ENCODE measurements at regions not wholly inside any gene's neighbourhood (a gene's known extent, or its start where the extent isn't known, plus 50 kb on each side); places are given as distances from the start of the nearest gene placed in this dataset.

- Histone ChIP-seq H4K20me1 (ENCODE audit: insufficient read depth, low read length) (no peaks in the 10 kb centered on the region; the same call in 1 of the 2 replicates), H3K9me3 (ENCODE audit: low read length) (no peaks in the 10 kb centered on the region), H3K4me3 (replicated peaks in 1 of 3; ENCODE audit: insufficient read depth in 1 of 3, low read depth in 2 of 3, low read length in 3 of 3) (no peak overlapping the region), H3K27ac (ENCODE audit: extremely low read length, insufficient read depth, low read length) (no peak overlapping the region), H3K36me3 (replicated peaks in 1 of 2; ENCODE audit: control insufficient read depth in 1 of 2, insufficient read depth in 2 of 2, low read length in 2 of 2) (peaks cover 0 to 5% of the 10 kb centered on the region in 2 experiments; a peak in 2 of 5 replicates), H2AFZ (ENCODE audit: low read length) (no peak overlapping the region), H3K9ac (ENCODE audit: insufficient read depth, low read depth, low read length) (no peak overlapping the region), H3K4me1 (ENCODE audit: insufficient read depth, low read length) (no peaks in the 10 kb centered on the region), H3K79me2 (ENCODE audit: insufficient read depth, low read length) (no peaks in the 10 kb centered on the region), H3K27me3 (ENCODE audit: control insufficient read depth in 1 of 2, insufficient read depth in 2 of 2, low read length in 2 of 2) (no peaks in the 10 kb centered on the region), H3K4me2 (ENCODE audit: low read depth, low read length) (no peak overlapping the region)
- DNase-seq (ENCODE audit: low spot score) (no peak), ATAC-seq (no peak), FAIRE-seq (no peak)
- CTCF ChIA-PET (ENCODE audit: low intra/inter-chr PET ratio, low total read pairs), result no interaction called here
- POLR2A ChIA-PET, result no interaction called here
- 95% methylated on average over 4 of the region's 4 CpGs for WGBS (ENCODE audit: low lambda C conversion rate)
- intact Hi-C loops (cut with micrococcal nuclease; ENCODE audit: unreplicated experiment) (no loop called here), in situ Hi-C loops (cut with HindIII; ENCODE audit: extremely low pct_ligation_motif_present, low pct_unique_long_range_greater_than_20kb) (no loop called here)
- TF ChIP-seq ZNF670 (CRISPR knock-in tag; IDR thresholded peaks at IDR 0.05; ENCODE audit: borderline replicate concordance) (no peak), NKX3-1 (CRISPR knock-in tag; IDR thresholded peaks at IDR 0.05) (no peak), ZNF552 (CRISPR knock-in tag; IDR thresholded peaks at IDR 0.05; ENCODE audit: borderline replicate concordance) (no peak), ZXDC (CRISPR knock-in tag; IDR thresholded peaks at IDR 0.05) (no peak), KAT7 (CRISPR knock-in tag; IDR thresholded peaks at IDR 0.05; ENCODE audit: borderline replicate concordance) (no peak), JUN (CRISPR knock-in tag; IDR thresholded peaks at IDR 0.05) (no peak), ZNF7 (CRISPR knock-in tag; IDR thresholded peaks at IDR 0.05) (no peak), SP1 (IDR thresholded peaks at IDR 0.05) (no peak), SP1 (CRISPR knock-in tag; IDR thresholded peaks at IDR 0.05) (no peak), GATA4 (IDR thresholded peaks at IDR 0.05; ENCODE audit: borderline replicate concordance, low read depth) (no peak), RNF2 (conservative IDR thresholded peaks at IDR 0.05; ENCODE audit: low read depth) (no peak)
- no TSS peak for BruUV-seq (replicated peaks)
These were observed 126.4 kb downstream of the OPN5 start for GRCh38 chr6:47908271-47908670.
